Smooth muscle cell (in vitro differentiated cells): ENCODE measurements at regions not wholly inside any gene's neighbourhood (a gene's known extent, or its start where the extent isn't known, plus 50 kb on each side); places are given as distances from the start of the nearest gene placed in this dataset.

ENCODE experiments used
- DNase-seq: peaks from one replicate; lab custom pipeline; 2025; ENCODE audit not compliant: unreplicated experiment; lab: John Stamatoyannopoulos, UW
- H2AFZ ChIP-seq: fragments of 200-600 bp; sonication (generic); 2 replicates; pipeline ENCODE4 v1.6.0; 2016; ENCODE audit warnings: antibody characterized with exemption, low read depth, mild to moderate bottlenecking
- H3F3A ChIP-seq: fragments of 200-600 bp; sonication (generic); 2 replicates; pipeline ENCODE4 v1.6.0; 2017; ENCODE audit warnings: antibody characterized with exemption, low read depth
- H3K27ac ChIP-seq: fragments of 200-600 bp; sonication (generic); 2 replicates; pipeline ENCODE4 v1.5.1; 2016; ENCODE audit warnings: low read depth, mild to moderate bottlenecking
- H3K27me3 ChIP-seq: fragments of 200-600 bp; sonication (generic); 2 replicates; pipeline ENCODE4 v1.6.1; 2016; ENCODE audit warnings: low read depth, mild to moderate bottlenecking
- H3K36me3 ChIP-seq: fragments of 200-600 bp; sonication (generic); 2 replicates; pipeline ENCODE4 v1.5.1; 2016; ENCODE audit warnings: low read depth
- H3K4me1 ChIP-seq: fragments of 200-600 bp; sonication (generic); 2 replicates; pipeline ENCODE4 v1.5.1; 2016; ENCODE audit warnings: low read depth
- H3K4me2 ChIP-seq: fragments of 200-600 bp; sonication (generic); 2 replicates; pipeline ENCODE4 v1.6.0; 2016; ENCODE audit warnings: mild to moderate bottlenecking
- H3K4me3 ChIP-seq: fragments of 200-600 bp; sonication (generic); 2 replicates; pipeline ENCODE4 v1.5.1; 2016; ENCODE audit warnings: mild to moderate bottlenecking
- H3K79me2 ChIP-seq: fragments of 200-600 bp; sonication (generic); 2 replicates; pipeline ENCODE4 v1.6.0; 2016; ENCODE audit warnings: low read depth, mild to moderate bottlenecking
- H3K9ac ChIP-seq: fragments of 200-600 bp; sonication (generic); 2 replicates; pipeline ENCODE4 v1.6.0; 2016; ENCODE audit warnings: low read depth
- H3K9me3 ChIP-seq: fragments of 200-600 bp; sonication (generic); replicated peaks from 2 replicates; pipeline ENCODE4 v1.5.1; 2016; ENCODE audit warnings: low read depth
- H4K20me1 ChIP-seq: fragments of 200-600 bp; sonication (generic); 2 replicates; pipeline ENCODE4 v1.6.0; 2016; ENCODE audit warnings: low read depth
- CTCF ChIP-seq: fragments of 200-600 bp; sonication (generic); IDR thresholded peaks from 2 replicates; pipeline ENCODE4 v1.5.1; 2017; ENCODE audit warnings: borderline replicate concordance, mild to moderate bottlenecking, antibody characterized with exemption; ENCODE audit not compliant: insufficient read depth, poor library complexity, severe bottlenecking
- WGBS: methylation state at CpG from one replicate; pipeline ENCODE4 v1.1.7; 2016; ENCODE audit warnings: low lambda C conversion rate; 5-methylcytosine and 5-hydroxymethylcytosine counted together

DNA sequence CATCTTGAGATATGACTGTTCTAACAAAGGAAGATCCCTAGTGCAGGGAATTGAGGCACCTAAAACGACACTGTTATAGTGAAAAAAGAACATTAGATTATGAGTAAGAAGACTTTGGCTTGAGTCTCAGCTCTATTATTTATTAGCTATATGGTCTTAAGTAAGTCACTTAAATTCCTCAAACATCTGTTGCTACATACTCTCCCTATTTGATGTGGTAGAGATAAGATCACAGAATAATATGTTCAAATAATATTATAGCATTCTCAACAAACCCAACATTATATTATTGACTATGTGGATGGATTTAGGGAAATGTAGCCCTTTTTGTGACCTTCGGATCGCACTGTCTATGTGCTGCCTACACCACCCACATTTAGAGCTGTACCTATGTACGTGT is 136.9 kb downstream of the P2RY1 start:
- no peak overlapping the region for H3K4me3 ChIP-seq
- no peaks in the 10 kb centered on the region for H3K79me2 ChIP-seq
- 91% methylated on average over 4 of the region's 4 CpGs for WGBS
- DNase-seq: no peak
- no peaks in the 10 kb centered on the region for H3K4me1 ChIP-seq
- no peak overlapping the region for H2AFZ ChIP-seq
- H3K9ac ChIP-seq: no peak overlapping the region
- H3F3A ChIP-seq: no peaks in the 10 kb centered on the region
- peaks cover under 1% of the 10 kb centered on the region for H3K36me3 ChIP-seq
- no peaks in the 10 kb centered on the region for H3K27me3 ChIP-seq
- no peaks in the 10 kb centered on the region for H3K9me3 ChIP-seq
- no peak overlapping the region for H3K4me2 ChIP-seq
- H3K27ac ChIP-seq: no peak overlapping the region
- no peak for TF ChIP-seq CTCF
- no peaks in the 10 kb centered on the region for H4K20me1 ChIP-seq

GRCh38 chr3:152973575-152973974 is 138.6 kb downstream of the P2RY1 start:
- Histone ChIP-seq H3K9ac (no peak overlapping the region), H3K9me3 (no peaks in the 10 kb centered on the region), H3K4me3 (no peak overlapping the region), H3K4me2 (no peak overlapping the region), H3K36me3 (no peaks in the 10 kb centered on the region), H4K20me1 (no peaks in the 10 kb centered on the region), H3K27ac (no peak overlapping the region), H3K79me2 (no peaks in the 10 kb centered on the region), H3F3A (no peaks in the 10 kb centered on the region), H3K4me1 (no peaks in the 10 kb centered on the region), H2AFZ (no peak overlapping the region), H3K27me3 (no peaks in the 10 kb centered on the region)
- 72% methylated on average over 1 of the region's 1 CpG for WGBS
- no peak for TF ChIP-seq CTCF
- DNase-seq: no peak

- DNase-seq: no peak
- Histone ChIP-seq H3K9me3 (no peaks in the 10 kb centered on the region), H3K27ac (no peak overlapping the region), H3K36me3 (no peaks in the 10 kb centered on the region), H3K4me3 (no peak overlapping the region), H4K20me1 (no peaks in the 10 kb centered on the region), H3K4me1 (no peaks in the 10 kb centered on the region), H3K27me3 (no peaks in the 10 kb centered on the region), H3K4me2 (no peak overlapping the region), H3K79me2 (no peaks in the 10 kb centered on the region), H3K9ac (no peak overlapping the region), H3F3A (no peaks in the 10 kb centered on the region), H2AFZ (no peak overlapping the region)
- WGBS: 75% methylated on average over 2 of the region's 2 CpGs
- TF ChIP-seq CTCF: no peak
Measured at GRCh38 chr3:152976239-152976638, 141.3 kb downstream of the P2RY1 start.

- Histone ChIP-seq H3K9ac (no peak overlapping the region), H2AFZ (no peak overlapping the region), H3K79me2 (no peaks in the 10 kb centered on the region), H3K27ac (no peak overlapping the region), H4K20me1 (no peaks in the 10 kb centered on the region), H3K9me3 (no peaks in the 10 kb centered on the region), H3F3A (no peaks in the 10 kb centered on the region), H3K27me3 (no peaks in the 10 kb centered on the region), H3K4me3 (no peak overlapping the region), H3K4me1 (no peaks in the 10 kb centered on the region), H3K36me3 (no peaks in the 10 kb centered on the region), H3K4me2 (no peak overlapping the region)
- TF ChIP-seq CTCF: no peak
- DNase-seq: no peak
- 86% methylated on average over 3 of the region's 3 CpGs for WGBS
Measured at GRCh38 chr3:152977366-152977765, 142.4 kb downstream of the P2RY1 start.
